Thoracic aorta (tissue), 2 donors: ENCODE measurements at regions not wholly inside any gene's neighbourhood (a gene's known extent, or its start where the extent isn't known, plus 50 kb on each side); places are given as distances from the start of the nearest gene placed in this dataset.

Experiments used
- ATAC-seq: fragments of 150-250 bp; one replicate; pipeline ENCODE4 v1.8.0; 2017; ENCODE audit warnings: low read depth; ENCODE audit not compliant: insufficient number of reproducible peaks, low FRiP score
- DNase-seq: peaks from one replicate; pipeline ENCODE4 v3.0.0-alpha.2; 2020; ENCODE audit warnings: low spot score
- H3K27ac ChIP-seq, 2 donors: fragments of 200-600 bp; sonication (generic); 1 replicate in 1 of 2; 2 replicates in 1 of 2; pipeline ENCODE4 v1.5.1; 2016; ENCODE audit warnings: mild to moderate bottlenecking in 2 of 2, moderate library complexity in 2 of 2
- H3K27me3 ChIP-seq: fragments of 200-600 bp; sonication (generic); replicated peaks from 2 replicates; pipeline ENCODE4 v1.6.0; 2016; ENCODE audit warnings: mild to moderate bottlenecking; ENCODE audit not compliant: insufficient read depth
- H3K36me3 ChIP-seq: fragments of 200-600 bp; sonication (generic); one replicate; pipeline ENCODE4 v1.5.1; 2016
- H3K4me1 ChIP-seq, 2 donors: fragments of 200-600 bp; sonication (generic); 1 replicate in 1 of 2; 2 replicates in 1 of 2; pipeline versions ENCODE4 v1.5.1 to v1.6.0; 2016; ENCODE audit warnings: low read depth in 2 of 2, mild to moderate bottlenecking in 1 of 2; ENCODE audit not compliant: control insufficient read depth in 1 of 2
- H3K4me3 ChIP-seq: fragments of 200-600 bp; sonication (generic); 2 replicates; pipeline ENCODE4 v1.5.1; 2016; ENCODE audit warnings: mild to moderate bottlenecking
- H3K9me3 ChIP-seq: fragments of 200-600 bp; sonication (generic); 2 replicates; pipeline ENCODE4 v1.5.1; 2016
- TF ChIP-seq, protein P1 (sequence below): fragments of 200-600 bp; sonication (generic); IDR thresholded peaks from one replicate; pipeline ENCODE4 v1.5.1; 2019; ENCODE audit warnings: antibody characterized with exemption

DNA sequence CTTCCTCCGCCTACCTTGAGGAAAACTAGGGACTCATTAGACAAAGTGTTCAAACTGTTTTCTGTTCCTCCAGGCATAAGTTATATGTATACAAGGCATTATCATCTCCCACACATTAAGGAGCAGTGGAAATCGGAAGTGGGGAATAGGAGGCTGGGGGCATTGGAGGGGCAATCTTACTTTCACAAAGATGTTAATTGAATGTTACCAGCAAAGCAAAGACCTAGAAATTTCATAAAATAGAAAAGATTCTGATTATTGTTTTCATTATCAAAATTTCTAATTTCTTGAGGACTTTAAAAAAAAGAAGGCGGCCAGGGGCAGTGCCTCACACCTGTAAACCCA is 501.7 kb upstream of the JARID2 start:
- Histone ChIP-seq H3K9me3 (no peaks in the 10 kb centered on the region), H3K36me3 (no peaks in the 10 kb centered on the region), H3K4me1 (no peaks in the 10 kb centered on the region), H3K27ac (no peak overlapping the region), H3K4me3 (no peak overlapping the region), H3K27me3 (no peaks in the 10 kb centered on the region)
- ATAC-seq: no peak
- TF ChIP-seq, protein P1, sequence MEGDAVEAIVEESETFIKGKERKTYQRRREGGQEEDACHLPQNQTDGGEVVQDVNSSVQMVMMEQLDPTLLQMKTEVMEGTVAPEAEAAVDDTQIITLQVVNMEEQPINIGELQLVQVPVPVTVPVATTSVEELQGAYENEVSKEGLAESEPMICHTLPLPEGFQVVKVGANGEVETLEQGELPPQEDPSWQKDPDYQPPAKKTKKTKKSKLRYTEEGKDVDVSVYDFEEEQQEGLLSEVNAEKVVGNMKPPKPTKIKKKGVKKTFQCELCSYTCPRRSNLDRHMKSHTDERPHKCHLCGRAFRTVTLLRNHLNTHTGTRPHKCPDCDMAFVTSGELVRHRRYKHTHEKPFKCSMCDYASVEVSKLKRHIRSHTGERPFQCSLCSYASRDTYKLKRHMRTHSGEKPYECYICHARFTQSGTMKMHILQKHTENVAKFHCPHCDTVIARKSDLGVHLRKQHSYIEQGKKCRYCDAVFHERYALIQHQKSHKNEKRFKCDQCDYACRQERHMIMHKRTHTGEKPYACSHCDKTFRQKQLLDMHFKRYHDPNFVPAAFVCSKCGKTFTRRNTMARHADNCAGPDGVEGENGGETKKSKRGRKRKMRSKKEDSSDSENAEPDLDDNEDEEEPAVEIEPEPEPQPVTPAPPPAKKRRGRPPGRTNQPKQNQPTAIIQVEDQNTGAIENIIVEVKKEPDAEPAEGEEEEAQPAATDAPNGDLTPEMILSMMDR: no peak
- no peak for DNase-seq

DNA sequence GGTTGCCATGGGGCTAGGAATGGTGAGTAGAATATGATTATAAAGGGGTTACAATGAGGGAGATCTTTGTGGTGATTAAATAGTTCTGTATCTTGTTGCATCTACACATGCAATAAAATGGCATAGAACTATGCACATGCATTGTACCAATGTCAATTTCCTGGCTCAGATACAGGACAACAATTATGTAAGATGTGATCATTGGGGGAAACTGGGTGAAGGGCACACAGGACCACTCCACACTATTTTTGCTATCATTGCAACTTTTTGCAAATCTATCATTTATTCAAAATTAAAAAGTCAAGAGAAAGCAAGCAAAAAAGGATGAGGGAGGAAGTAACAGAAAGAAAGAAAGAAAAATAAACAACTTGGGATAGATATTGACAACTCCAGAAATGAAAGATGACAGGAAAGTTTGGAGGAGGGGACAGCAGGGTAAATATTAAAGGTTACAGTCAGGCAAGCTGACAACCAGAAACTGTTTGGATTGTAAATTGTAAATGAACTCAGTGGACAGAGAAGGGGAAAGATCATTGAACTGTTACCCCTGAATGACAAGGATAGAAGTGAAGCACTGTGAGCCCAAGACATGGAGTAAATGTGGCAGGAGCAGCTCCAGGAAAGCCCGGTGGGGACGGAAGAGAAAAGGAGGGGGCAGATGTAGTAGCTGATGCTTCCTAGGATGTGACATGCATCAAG is 499.6 kb upstream of the JARID2 start:
- DNase-seq (no peak), ATAC-seq (no peak)
- Histone ChIP-seq H3K9me3 (no peaks in the 10 kb centered on the region), H3K4me3 (no peak overlapping the region), H3K36me3 (no peaks in the 10 kb centered on the region), H3K4me1 (no peaks in the 10 kb centered on the region), H3K27ac (no peak overlapping the region), H3K27me3 (no peaks in the 10 kb centered on the region)
- TF ChIP-seq, protein P1: no peak

DNA sequence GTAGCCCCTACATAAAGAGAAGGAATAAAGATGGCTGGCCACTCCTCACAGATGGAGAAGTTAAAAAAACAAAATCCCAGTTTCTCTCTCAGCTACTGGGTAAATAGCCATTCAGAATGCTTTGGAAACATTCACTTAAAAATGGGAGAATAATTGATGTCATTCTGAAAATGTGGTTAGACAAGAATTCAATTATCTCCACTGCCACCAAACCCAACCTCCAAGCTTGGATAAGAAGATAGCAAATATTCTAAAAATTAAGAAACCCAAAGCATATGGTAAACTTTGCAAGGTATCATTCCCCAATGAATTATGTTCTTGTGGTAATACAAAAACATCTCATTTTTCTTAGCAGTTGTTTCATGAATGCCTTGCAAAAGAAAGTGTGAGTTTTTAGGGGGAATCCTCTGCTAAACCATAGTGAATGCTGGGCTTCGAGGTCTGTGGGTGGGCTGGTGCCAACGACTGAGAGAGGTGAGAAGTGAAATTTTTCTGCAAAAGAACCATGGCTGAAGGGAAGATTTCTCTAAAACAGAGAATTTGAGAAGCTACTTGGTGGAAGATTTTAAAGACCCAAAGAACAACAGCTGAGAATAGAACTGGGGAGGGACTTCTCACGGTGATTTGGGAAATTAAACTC is 497.9 kb upstream of the JARID2 start:
- Histone ChIP-seq H3K4me1 (no peaks in the 10 kb centered on the region), H3K27me3 (no peaks in the 10 kb centered on the region), H3K36me3 (no peaks in the 10 kb centered on the region), H3K27ac (no peak overlapping the region), H3K9me3 (no peaks in the 10 kb centered on the region), H3K4me3 (no peak overlapping the region)
- ATAC-seq: no peak
- TF ChIP-seq, protein P1: no peak
- no peak for DNase-seq

DNA sequence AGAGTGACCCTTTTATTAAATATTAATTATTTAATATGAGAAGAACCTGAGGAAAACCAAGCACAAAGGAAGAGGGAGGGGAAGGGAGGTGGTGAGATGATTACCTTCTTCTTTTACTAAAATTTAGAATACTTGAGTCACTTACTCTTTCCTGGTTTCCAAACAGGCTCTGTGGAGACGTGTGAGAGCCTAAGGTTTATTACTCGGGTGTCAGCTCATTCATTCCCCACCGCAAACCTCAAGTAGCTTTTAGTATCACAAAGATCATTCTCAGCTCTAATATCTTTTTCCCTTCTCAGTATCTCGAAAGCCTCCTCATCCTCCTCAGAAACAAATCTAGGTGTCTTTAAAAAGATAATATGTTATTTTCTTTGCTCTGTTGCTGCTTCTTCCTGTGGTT is 497.2 kb upstream of the JARID2 start:
- Histone ChIP-seq H3K27ac (no peak overlapping the region), H3K27me3 (no peaks in the 10 kb centered on the region), H3K36me3 (no peaks in the 10 kb centered on the region), H3K4me3 (no peak overlapping the region), H3K9me3 (no peaks in the 10 kb centered on the region), H3K4me1 (no peaks in the 10 kb centered on the region)
- DNase-seq: no peak
- TF ChIP-seq, protein P1: no peak
- ATAC-seq: no peak

DNA sequence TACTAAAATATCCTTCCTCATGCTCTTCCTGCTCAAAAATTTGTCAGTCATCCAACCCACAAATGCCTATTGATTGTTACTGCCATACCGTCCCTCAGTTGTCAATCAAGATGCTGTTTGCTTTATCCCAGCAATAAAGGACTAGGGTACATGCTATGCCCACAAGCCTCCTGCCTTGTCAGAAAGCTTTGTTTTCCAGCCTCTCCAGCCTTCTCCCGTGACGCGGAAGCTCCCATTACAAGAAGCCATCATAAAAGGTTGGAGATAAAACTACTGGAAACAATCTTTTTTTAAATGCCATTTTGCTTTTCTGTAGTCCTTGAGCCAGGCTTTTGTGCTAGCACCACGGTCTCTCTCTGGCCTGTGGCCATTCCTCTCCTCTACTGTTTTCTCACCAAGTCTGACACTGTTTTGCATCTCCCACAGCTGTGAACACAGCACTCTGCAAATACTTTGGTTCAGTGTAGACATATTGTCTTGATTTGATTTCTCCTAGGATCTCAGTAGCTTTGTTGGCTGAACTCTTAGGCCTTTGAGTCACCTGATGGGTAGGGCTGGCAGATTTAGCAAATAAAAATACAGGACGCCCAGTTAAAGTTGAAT is 495.7 kb upstream of the JARID2 start:
- no peaks in the 10 kb centered on the region for H3K4me1 ChIP-seq
- no peak overlapping the region for H3K27ac ChIP-seq
- ATAC-seq (no peak), DNase-seq (no peak)
- no peaks in the 10 kb centered on the region for H3K36me3 ChIP-seq
- no peaks in the 10 kb centered on the region for H3K9me3 ChIP-seq
- no peak overlapping the region for H3K4me3 ChIP-seq
- H3K27me3 ChIP-seq: no peaks in the 10 kb centered on the region
- TF ChIP-seq, protein P1: no peak
